Body of pancreas (tissue), 4 donors: ENCODE measurements at regions not wholly inside any gene's neighbourhood (a gene's known extent, or its start where the extent isn't known, plus 50 kb on each side); places are given as distances from the start of the nearest gene placed in this dataset.

Experiments used
- ATAC-seq: fragments of 150-250 bp; one replicate; pipeline ENCODE4 v1.9.1; 2016
- DNase-seq, 4 donors: peaks; one replicate each; pipeline ENCODE4 v3.0.0-alpha.2; 2019
- H3K27ac ChIP-seq, 4 donors: fragments of 200-600 bp; sonication (generic); 1 replicate in 3 of 4; 2 replicates in 1 of 4; pipeline versions ENCODE4 v1.5.1 to v1.6.1; 2016 to 2019; ENCODE audit warnings: mild to moderate bottlenecking in 1 of 4, mixed read lengths in 1 of 4, moderate library complexity in 1 of 4
- H3K27me3 ChIP-seq, 2 donors: fragments of 200-600 bp; sonication (generic); one replicate each; pipeline ENCODE4 v1.6.0; 2016; ENCODE audit warnings: mild to moderate bottlenecking in 1 of 2
- H3K36me3 ChIP-seq, 2 donors: fragments of 200-600 bp; sonication (generic); replicated peaks in 1 of 2; 2 replicates each; pipeline ENCODE4 v1.5.1; 2016; ENCODE audit warnings: low read depth in 2 of 2; ENCODE audit not compliant: insufficient read depth in 1 of 2
- H3K4me1 ChIP-seq: fragments of 200-600 bp; sonication (generic); one replicate; pipeline ENCODE4 v1.6.0; 2016
- H3K4me3 ChIP-seq, 2 donors: fragments of 200-600 bp; sonication (generic); 1 replicate in 1 of 2; 2 replicates in 1 of 2; pipeline ENCODE4 v1.5.1; 2016 to 2019
- H3K9me3 ChIP-seq, 3 donors: fragments of 200-600 bp; sonication (generic); 1 replicate in 2 of 3; 2 replicates in 1 of 3; pipeline ENCODE4 v1.5.1; 2016
- CTCF ChIP-seq, 7 experiments: fragments of 450-650 bp in 4 of 7; fragments of 200-600 bp in 3 of 7; sonication (generic) in 3 of 7; IDR thresholded peaks; one replicate each; pipeline ENCODE4 v1.5.1; 2016 to 2019; ENCODE audit warnings: antibody characterized with exemption in 7 of 7
- POLR2A ChIP-seq, 3 donors: fragments of 450-650 bp; IDR thresholded peaks; one replicate each; pipeline ENCODE4 v1.6.1; 2016; ENCODE audit warnings: antibody characterized with exemption in 3 of 3, mild to moderate bottlenecking in 2 of 3
- WGBS, 2 donors: methylation state at CpG; one replicate each; pipeline ENCODE4 v1.1.5; 2017; 5-methylcytosine and 5-hydroxymethylcytosine counted together
- intact Hi-C: fragments of 100-400 bp; cut with DNase I; formaldehyde crosslinking; loops from one replicate; pipeline ENCODE4 v1.15.1; 2023

GRCh38 chr7:22025983-22026382, 80.3 kb upstream of the CDCA7L start:
- no peak overlapping the region for H3K4me3 ChIP-seq

DNA sequence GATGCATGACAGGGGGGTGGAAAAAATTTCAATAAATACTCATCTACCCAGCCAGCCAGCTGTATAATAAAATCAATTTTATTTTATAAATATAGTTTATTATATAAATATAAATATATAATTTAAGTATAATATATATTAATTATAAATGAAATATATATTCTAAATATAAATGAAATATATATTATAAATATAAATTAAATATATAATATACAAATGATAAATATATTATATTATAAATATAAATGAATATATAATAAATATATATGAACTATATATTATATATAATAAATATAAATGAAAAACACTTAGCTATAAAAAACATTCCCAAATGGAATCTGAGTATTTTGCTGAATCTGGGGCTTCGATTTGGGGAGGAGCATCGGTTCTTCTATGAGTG, 79.4 kb upstream of the CDCA7L start:
- DNase-seq (no peak), ATAC-seq (no peak)
- TF ChIP-seq POLR2A (IDR thresholded peaks at IDR 0.05) (no peak), CTCF (IDR thresholded peaks at IDR 0.05) (no peak)
- Histone ChIP-seq H3K9me3 (no peaks in the 10 kb centered on the region), H3K27ac (no peak overlapping the region), H3K4me1 (no peaks in the 10 kb centered on the region), H3K27me3 (no peaks in the 10 kb centered on the region), H3K36me3 (no peaks in the 10 kb centered on the region), H3K4me3 (no peak overlapping the region)
- intact Hi-C loops, result no loop called here
- 87 to 92% methylated on average over 2 of the region's 2 CpGs for WGBS, 2 donors

More at GRCh38 chr7:22025983-22026382, 80.3 kb upstream of the CDCA7L start:
- no peak for ATAC-seq
- H3K27me3 ChIP-seq, result no peaks in the 10 kb centered on the region
- intact Hi-C loops, result no loop called here
- no peak for DNase-seq
- TF ChIP-seq POLR2A (IDR thresholded peaks at IDR 0.05) (no peak), CTCF (IDR thresholded peaks at IDR 0.05) (no peak)
- no peaks in the 10 kb centered on the region for H3K9me3 ChIP-seq
- no peak overlapping the region for H3K27ac ChIP-seq
- no peaks in the 10 kb centered on the region for H3K36me3 ChIP-seq
- 79 to 80% methylated on average over 7 of the region's 7 CpGs for WGBS, 2 donors
- H3K4me1 ChIP-seq, result no peaks in the 10 kb centered on the region

GRCh38 chr7:22019931-22020330, 74.2 kb upstream of the CDCA7L start:
- ATAC-seq (no peak), DNase-seq (no peak)
- WGBS, 2 donors, result 71 to 75% methylated on average over 3 of the region's 3 CpGs
- no peaks in the 10 kb centered on the region for H3K36me3 ChIP-seq
- intact Hi-C loops, result no loop called here
- H3K9me3 ChIP-seq, result no peaks in the 10 kb centered on the region
- H3K27me3 ChIP-seq, result no peaks in the 10 kb centered on the region
- no peak overlapping the region for H3K27ac ChIP-seq
- TF ChIP-seq POLR2A (IDR thresholded peaks at IDR 0.05), result no peak
- no peak for TF ChIP-seq CTCF (IDR thresholded peaks at IDR 0.05)
- no peak overlapping the region for H3K4me3 ChIP-seq
- no peaks in the 10 kb centered on the region for H3K4me1 ChIP-seq

DNA sequence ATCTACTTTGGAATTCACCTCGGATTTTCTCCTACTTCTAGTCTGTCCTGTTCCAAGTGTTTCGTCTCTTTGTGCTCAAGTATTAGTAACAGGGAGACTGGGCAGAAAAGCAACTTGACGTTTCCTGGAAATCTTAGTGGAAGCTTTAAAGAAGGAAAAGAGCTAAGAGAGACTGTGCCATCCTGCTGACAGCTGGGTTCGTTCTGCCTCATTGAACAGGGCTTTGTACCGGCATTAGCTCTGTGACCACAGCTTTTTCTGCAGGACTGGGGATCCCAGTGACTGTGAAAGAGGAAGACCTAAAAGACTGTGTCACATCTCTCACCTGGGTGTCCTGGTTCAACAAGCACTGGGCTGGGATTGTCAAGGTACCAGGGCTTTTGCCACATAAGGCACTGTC, 70.8 kb upstream of the CDCA7L start:
- no peak for TF ChIP-seq POLR2A (IDR thresholded peaks at IDR 0.05)
- no peak for TF ChIP-seq CTCF (IDR thresholded peaks at IDR 0.05)
- Histone ChIP-seq H3K36me3 (no peaks in the 10 kb centered on the region), H3K27ac (no peak overlapping the region), H3K4me1 (no peaks in the 10 kb centered on the region), H3K27me3 (no peaks in the 10 kb centered on the region), H3K4me3 (no peak overlapping the region), H3K9me3 (no peaks in the 10 kb centered on the region)
- ATAC-seq (no peak), DNase-seq (no peak)
- 68 to 77% methylated on average over 5 of the region's 5 CpGs for WGBS, 2 donors
- intact Hi-C loops, result no loop called here

DNA sequence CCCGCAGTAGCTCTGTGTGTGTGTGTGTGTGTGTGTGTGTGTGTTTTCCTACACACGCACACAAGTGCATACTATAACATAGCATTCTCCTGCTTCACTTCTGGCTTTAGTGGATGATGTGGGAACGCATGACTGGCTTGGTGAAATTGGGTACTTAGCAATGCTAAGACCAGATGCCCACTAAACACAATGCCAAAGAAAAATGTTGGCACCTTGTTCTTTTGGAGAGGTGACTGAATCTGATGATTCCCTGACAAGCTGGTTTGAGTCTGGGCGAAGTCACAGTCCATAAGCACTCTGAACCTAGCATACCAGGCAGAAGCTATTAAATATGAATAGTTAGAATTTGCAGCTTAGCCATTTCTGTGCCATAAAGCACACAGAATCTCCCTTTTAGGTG, 68.0 kb upstream of the CDCA7L start:
- H3K4me3 ChIP-seq, result no peak overlapping the region
- ATAC-seq, result no peak
- no peaks in the 10 kb centered on the region for H3K36me3 ChIP-seq
- no peaks in the 10 kb centered on the region for H3K27me3 ChIP-seq
- no peaks in the 10 kb centered on the region for H3K9me3 ChIP-seq
- no peak for DNase-seq
- TF ChIP-seq CTCF (IDR thresholded peaks at IDR 0.05) (no peak), POLR2A (IDR thresholded peaks at IDR 0.05) (no peak)
- H3K27ac ChIP-seq, result no peak overlapping the region
- intact Hi-C loops, result no loop called here
- WGBS, 2 donors, result 72 to 75% methylated on average over 4 of the region's 4 CpGs
- H3K4me1 ChIP-seq, result no peaks in the 10 kb centered on the region
